Sigmoid colon (tissue), 6 donors: ENCODE measurements at regions not wholly inside any gene's neighbourhood (a gene's known extent, or its start where the extent isn't known, plus 50 kb on each side); places are given as distances from the start of the nearest gene placed in this dataset.

Source experiments
- DNase-seq: peaks from one replicate; pipeline ENCODE4 v3.0.0-alpha.2; 2019
- H3K27ac ChIP-seq, 4 donors: fragments of 200-600 bp; sonication (generic); one replicate each; pipeline ENCODE4 v1.5.1; 2016 to 2019; ENCODE audit warnings: mild to moderate bottlenecking in 1 of 4
- H3K27me3 ChIP-seq, 3 donors: fragments of 200-600 bp; sonication (generic); one replicate each; pipeline ENCODE4 v1.5.1; 2019; ENCODE audit warnings: mild to moderate bottlenecking in 1 of 3
- H3K36me3 ChIP-seq, 4 donors: fragments of 200-600 bp; sonication (generic); one replicate each; pipeline ENCODE4 v1.5.1; 2016 to 2019
- H3K4me1 ChIP-seq, 4 donors: fragments of 200-600 bp; sonication (generic); one replicate each; pipeline ENCODE4 v1.5.1; 2017 to 2019
- H3K4me3 ChIP-seq, 4 donors: fragments of 200-600 bp; sonication (generic); one replicate each; pipeline ENCODE4 v1.5.1; 2017 to 2019; ENCODE audit warnings: mild to moderate bottlenecking in 2 of 4, moderate library complexity in 1 of 4
- H3K9me3 ChIP-seq, 4 donors: fragments of 200-600 bp in 3 of 4; sonication (generic) in 3 of 4; one replicate each; pipeline versions ENCODE4 v1.5.1 to v1.6.1; 2013 to 2019
- EP300 ChIP-seq, 4 donors: sonication (generic); formaldehyde crosslinking; IDR thresholded peaks; one replicate each; pipeline ENCODE4 v1.6.1; 2017; ENCODE audit warnings: antibody characterized with exemption in 4 of 4
- POLR2A ChIP-seq, 2 donors: fragments of 450-650 bp; IDR thresholded peaks; one replicate each; pipeline ENCODE4 v1.6.1; 2016; ENCODE audit warnings: antibody characterized with exemption in 2 of 2, mild to moderate bottlenecking in 2 of 2, moderate library complexity in 2 of 2
- POLR2AphosphoS5 ChIP-seq, 4 donors: sonication (generic); formaldehyde crosslinking; IDR thresholded peaks; one replicate each; pipeline ENCODE4 v1.6.1; 2017; ENCODE audit warnings: antibody characterized with exemption in 4 of 4
- WGBS, 2 donors: extraction: QIAGEN DNeasy Blood & Tissue Kit; methylation state at CpG; one replicate each; pipeline ENCODE4 v1.1.7; 2013; 5-methylcytosine and 5-hydroxymethylcytosine counted together
- intact Hi-C: fragments of 100-400 bp; cut with DNase I; formaldehyde crosslinking; loops from one replicate; pipeline ENCODE4 v1.15.1; 2023
- TF ChIP-seq, protein P1 (sequence below), 4 experiments: fragments of 450-650 bp in 3 of 4; fragments of 200-600 bp in 1 of 4; IDR thresholded peaks; one replicate each; pipeline ENCODE4 v1.5.1; 2016 to 2019; ENCODE audit warnings: antibody characterized with exemption in 4 of 4, mild to moderate bottlenecking in 3 of 4, moderate library complexity in 2 of 4
- donor health status: healthy with polysubstance abuse.
- donor health status: healthy.

DNA sequence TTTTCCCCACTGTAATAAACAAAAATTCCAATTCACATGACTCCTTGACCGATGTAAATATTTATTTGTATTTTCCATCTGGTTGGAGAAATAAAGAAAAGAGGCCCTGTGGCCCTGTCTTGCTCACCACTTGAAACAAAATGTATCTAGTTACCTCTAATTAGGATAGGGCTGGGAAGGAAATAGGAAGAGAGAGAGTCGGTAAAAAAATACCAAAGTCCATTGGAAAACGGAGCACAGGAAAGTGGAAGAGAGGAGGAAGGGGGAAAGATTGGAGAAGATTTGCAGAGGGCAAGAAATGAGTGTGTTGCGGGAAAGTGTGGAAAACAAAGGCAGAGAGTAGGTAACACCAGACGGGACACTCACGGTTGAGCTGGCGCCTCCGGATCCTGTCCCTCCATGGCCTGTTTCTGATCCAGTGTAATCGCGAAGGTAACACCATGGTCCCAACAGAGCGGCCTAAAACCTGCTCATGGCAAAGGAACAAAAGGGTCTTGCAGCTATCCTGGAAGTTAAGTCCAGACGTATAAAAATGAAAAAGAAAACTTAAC lies 105.8 kb upstream of the RIPOR2 start:
- no peak for TF ChIP-seq POLR2AphosphoS5 (IDR thresholded peaks at IDR 0.05)
- TF ChIP-seq, protein P1, sequence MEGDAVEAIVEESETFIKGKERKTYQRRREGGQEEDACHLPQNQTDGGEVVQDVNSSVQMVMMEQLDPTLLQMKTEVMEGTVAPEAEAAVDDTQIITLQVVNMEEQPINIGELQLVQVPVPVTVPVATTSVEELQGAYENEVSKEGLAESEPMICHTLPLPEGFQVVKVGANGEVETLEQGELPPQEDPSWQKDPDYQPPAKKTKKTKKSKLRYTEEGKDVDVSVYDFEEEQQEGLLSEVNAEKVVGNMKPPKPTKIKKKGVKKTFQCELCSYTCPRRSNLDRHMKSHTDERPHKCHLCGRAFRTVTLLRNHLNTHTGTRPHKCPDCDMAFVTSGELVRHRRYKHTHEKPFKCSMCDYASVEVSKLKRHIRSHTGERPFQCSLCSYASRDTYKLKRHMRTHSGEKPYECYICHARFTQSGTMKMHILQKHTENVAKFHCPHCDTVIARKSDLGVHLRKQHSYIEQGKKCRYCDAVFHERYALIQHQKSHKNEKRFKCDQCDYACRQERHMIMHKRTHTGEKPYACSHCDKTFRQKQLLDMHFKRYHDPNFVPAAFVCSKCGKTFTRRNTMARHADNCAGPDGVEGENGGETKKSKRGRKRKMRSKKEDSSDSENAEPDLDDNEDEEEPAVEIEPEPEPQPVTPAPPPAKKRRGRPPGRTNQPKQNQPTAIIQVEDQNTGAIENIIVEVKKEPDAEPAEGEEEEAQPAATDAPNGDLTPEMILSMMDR (IDR thresholded peaks at IDR 0.05), result no peak
- no peak for TF ChIP-seq EP300 (IDR thresholded peaks at IDR 0.05)
- no peak for TF ChIP-seq POLR2A (IDR thresholded peaks at IDR 0.05)
- H3K27me3 ChIP-seq, result no peaks in the 10 kb centered on the region
- intact Hi-C loops, result no loop called here
- H3K4me1 ChIP-seq, result no peaks in the 10 kb centered on the region
- H3K27ac ChIP-seq, result no peak overlapping the region
- no peaks in the 10 kb centered on the region for H3K9me3 ChIP-seq
- no peaks in the 10 kb centered on the region for H3K36me3 ChIP-seq
- H3K4me3 ChIP-seq, result no peak overlapping the region
- no peak for DNase-seq
- WGBS, 2 donors, result 49 to 84% methylated on average over 12 of the region's 12 CpGs

DNA sequence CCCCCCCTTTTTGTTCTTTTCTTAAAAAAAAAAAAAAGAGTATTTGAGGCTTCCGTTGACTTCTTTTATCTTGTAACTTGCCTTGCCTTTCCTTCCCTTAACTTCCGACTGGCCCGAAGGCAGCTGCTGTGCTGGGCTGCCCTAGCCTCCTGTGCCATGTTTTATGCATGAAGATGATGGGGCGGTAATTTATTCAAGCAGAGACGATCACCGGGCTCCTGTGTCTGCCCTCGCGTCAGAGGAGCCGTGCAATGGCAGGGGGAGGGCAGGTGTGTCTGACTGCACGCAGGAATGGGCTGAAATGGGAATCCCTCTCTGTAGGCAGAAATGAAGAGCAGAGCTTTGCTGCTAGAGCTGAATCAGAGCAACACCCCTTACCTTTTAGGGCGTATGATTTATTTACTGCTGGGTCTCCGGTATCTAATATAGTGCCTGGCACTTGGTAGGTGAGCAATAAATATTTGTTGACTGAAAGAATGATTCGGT lies 106.3 kb upstream of the RIPOR2 start:
- no peak overlapping the region for H3K4me3 ChIP-seq
- no peak overlapping the region for H3K27ac ChIP-seq
- 44 to 81% methylated on average over 13 of the region's 13 CpGs for WGBS, 2 donors
- intact Hi-C loops, result no loop called here
- no peaks in the 10 kb centered on the region for H3K27me3 ChIP-seq
- no peak for DNase-seq
- H3K4me1 ChIP-seq, result no peaks in the 10 kb centered on the region
- H3K36me3 ChIP-seq, result no peaks in the 10 kb centered on the region
- no peaks in the 10 kb centered on the region for H3K9me3 ChIP-seq
- TF ChIP-seq POLR2A (IDR thresholded peaks at IDR 0.05) (no peak), EP300 (IDR thresholded peaks at IDR 0.05) (no peak)
- TF ChIP-seq, protein P1 (IDR thresholded peaks at IDR 0.05), result no peak

DNA sequence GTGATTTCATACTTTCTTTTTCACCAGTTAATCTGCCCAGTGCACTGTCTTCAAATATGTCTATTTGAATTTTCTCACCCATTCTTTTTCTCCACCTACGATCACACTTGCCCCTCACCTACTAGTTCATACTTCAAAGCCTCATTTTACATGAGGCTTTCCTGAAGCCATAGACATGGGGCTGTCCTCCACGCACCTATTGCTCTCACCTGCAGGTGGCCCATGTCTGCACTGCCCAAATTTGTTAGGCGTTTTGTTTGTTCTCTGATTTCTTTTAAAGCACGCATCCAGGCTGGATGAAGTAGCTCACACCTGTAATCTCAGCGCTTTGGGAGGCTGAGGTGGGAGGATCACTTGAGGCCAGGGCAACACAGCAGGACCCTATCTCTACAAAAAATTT lies 106.8 kb upstream of the RIPOR2 start:
- TF ChIP-seq EP300 (IDR thresholded peaks at IDR 0.05), result no peak
- TF ChIP-seq POLR2AphosphoS5 (IDR thresholded peaks at IDR 0.05), result no peak
- TF ChIP-seq, protein P1 (IDR thresholded peaks at IDR 0.05), result no peak
- no peak for TF ChIP-seq POLR2A (IDR thresholded peaks at IDR 0.05)
- intact Hi-C loops, result no loop called here
- H3K27ac ChIP-seq, result no peak overlapping the region
- no peaks in the 10 kb centered on the region for H3K27me3 ChIP-seq
- WGBS, 2 donors, result 67 to 84% methylated on average over 5 of the region's 5 CpGs
- no peak overlapping the region for H3K4me3 ChIP-seq
- DNase-seq, result no peak
- H3K9me3 ChIP-seq, result no peaks in the 10 kb centered on the region
- H3K4me1 ChIP-seq, result no peaks in the 10 kb centered on the region
- no peaks in the 10 kb centered on the region for H3K36me3 ChIP-seq

DNA sequence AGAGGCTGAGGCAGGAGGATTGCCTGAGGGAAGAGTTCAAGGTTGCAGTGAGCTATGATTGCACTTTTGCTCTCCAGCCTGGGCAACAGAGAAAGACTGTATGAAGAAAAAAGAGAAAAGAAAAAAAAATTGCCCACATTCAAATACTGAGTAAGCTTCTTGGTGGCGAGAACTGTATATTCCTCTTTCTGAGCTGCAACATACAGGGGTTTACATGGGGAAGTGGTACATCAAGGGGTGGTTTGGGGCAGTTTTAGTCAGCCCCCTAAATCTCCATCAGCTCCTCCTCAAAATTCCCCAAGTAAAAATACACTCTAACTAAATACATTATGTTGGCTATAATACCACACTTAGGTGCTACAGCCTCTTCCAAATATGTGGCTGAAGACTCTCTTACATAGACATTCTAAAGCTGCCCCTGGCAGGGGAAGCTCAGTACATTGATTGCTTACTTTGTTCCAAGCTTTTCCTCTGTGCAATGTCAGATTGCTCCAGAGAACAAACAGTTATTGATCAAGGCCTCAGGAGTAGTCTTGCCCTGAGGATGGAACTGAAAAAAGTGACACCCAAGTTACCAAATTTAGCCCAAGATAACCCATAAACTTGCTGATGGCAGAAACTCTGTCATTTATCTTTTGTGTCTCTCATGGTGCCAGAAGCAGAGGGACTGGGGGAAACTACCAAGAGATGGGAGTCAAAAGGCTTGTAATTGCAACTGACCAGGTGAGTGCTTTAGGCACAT lies 107.4 kb upstream of the RIPOR2 start:
- H3K36me3 ChIP-seq, result no peaks in the 10 kb centered on the region
- intact Hi-C loops, result no loop called here
- TF ChIP-seq POLR2AphosphoS5 (IDR thresholded peaks at IDR 0.05) (no peak), POLR2A (IDR thresholded peaks at IDR 0.05) (no peak), EP300 (IDR thresholded peaks at IDR 0.05) (no peak)
- TF ChIP-seq, protein P1 (IDR thresholded peaks at IDR 0.05), result no peak
- H3K4me3 ChIP-seq, result no peak overlapping the region
- H3K9me3 ChIP-seq, result no peaks in the 10 kb centered on the region
- no peak overlapping the region for H3K27ac ChIP-seq
- no peak for DNase-seq
- no peaks in the 10 kb centered on the region for H3K4me1 ChIP-seq
- WGBS, 2 donors, result 86% methylated on average over 1 of the region's 1 CpG
- no peaks in the 10 kb centered on the region for H3K27me3 ChIP-seq
